IMR-90 (cell line): ENCODE measurements at regions not wholly inside any gene's neighbourhood (a gene's known extent, or its start where the extent isn't known, plus 50 kb on each side); places are given as distances from the start of the nearest gene placed in this dataset.

Experiments used
- ATAC-seq: fragments of 200-7000 bp; cut with Tn5 transposase; 2 replicates; pipeline ENCODE4 v1.9.1; 2020; ENCODE audit warnings: low read depth, mild to moderate bottlenecking, moderate library complexity
- BruUV-seq: library from RNA; stranded (reverse); fragments of 400-500 nt; replicated peaks from 2 replicates; lab custom pipeline; 2021; lab: Mats Ljungman, UMichigan
- CTCF ChIA-PET: fragments of 300-600 bp; formaldehyde crosslinking; extraction: SDS; loops from one replicate; lab custom pipeline; 2021; ENCODE audit warnings: antibody characterized with exemption; lab: Yijun Ruan, JAX
- POLR2A ChIA-PET: fragments of 300-600 bp; sonication (Branson Sonifier 250); formaldehyde crosslinking; loops from one replicate; lab custom pipeline; 2022; ENCODE audit warnings: antibody characterized with exemption; ENCODE audit not compliant: unreplicated experiment; lab: Charles Lee
- DNase-seq: peaks from one replicate; pipeline ENCODE4 v3.0.0; 2013
- H2AFZ ChIP-seq: replicated peaks from 2 replicates; pipeline ENCODE3; 2013; ENCODE audit warnings: low read length, mild to moderate bottlenecking; ENCODE audit not compliant: poor library complexity
- H2AK5ac ChIP-seq: 2 replicates; pipeline ENCODE4 v1.6.1; 2013; ENCODE audit warnings: low read depth, low read length, inconsistent platforms
- H2AK9ac ChIP-seq: replicated peaks from 2 replicates; pipeline ENCODE3; 2013; ENCODE audit warnings: mild to moderate bottlenecking, low read depth, low read length, moderate library complexity; ENCODE audit not compliant: poor library complexity
- H2BK120ac ChIP-seq: 2 replicates; pipeline ENCODE4 v1.6.1; 2013; ENCODE audit warnings: low read depth, low read length, inconsistent platforms
- H2BK15ac ChIP-seq: 3 replicates; pipeline ENCODE4 v1.6.1; 2013; ENCODE audit warnings: low read depth, low read length, inconsistent platforms
- H2BK20ac ChIP-seq: 2 replicates; pipeline ENCODE4 v1.6.1; 2013; ENCODE audit warnings: low read depth, mild to moderate bottlenecking, inconsistent platforms, low read length, moderate library complexity
- H2BK5ac ChIP-seq: 2 replicates; pipeline ENCODE4 v1.6.1; 2013; ENCODE audit warnings: mild to moderate bottlenecking, low read depth, low read length, inconsistent platforms; ENCODE audit not compliant: poor library complexity, severe bottlenecking
- H3K14ac ChIP-seq: replicated peaks from 2 replicates; pipeline ENCODE4 v1.6.1; 2013; ENCODE audit warnings: low read depth, low read length, inconsistent platforms
- H3K18ac ChIP-seq: 2 replicates; pipeline ENCODE4 v1.6.1; 2013; ENCODE audit warnings: low read depth, low read length, control low read depth
- H3K23ac ChIP-seq: 2 replicates; pipeline ENCODE4 v1.6.1; 2013; ENCODE audit warnings: low read depth, low read length, inconsistent platforms
- H3K27ac ChIP-seq: 2 replicates; pipeline ENCODE4 v1.5.1; 2013; ENCODE audit warnings: mild to moderate bottlenecking, control low read depth, low read length; ENCODE audit not compliant: insufficient read depth
- H3K27me3 ChIP-seq: 2 replicates; pipeline ENCODE4 v1.6.1; 2013; ENCODE audit warnings: low read length; ENCODE audit not compliant: control insufficient read depth, insufficient read depth
- H3K36me3 ChIP-seq: 2 replicates; pipeline ENCODE4 v1.6.1; 2013; ENCODE audit warnings: low read length, mixed read lengths; ENCODE audit not compliant: control insufficient read depth, insufficient read depth
- H3K4ac ChIP-seq: 2 replicates; pipeline ENCODE4 v1.6.1; 2013; ENCODE audit warnings: low read depth, low read length, inconsistent platforms
- H3K4me1 ChIP-seq: 2 replicates; pipeline ENCODE4 v1.6.1; 2013; ENCODE audit warnings: low read length, mixed read lengths; ENCODE audit not compliant: control insufficient read depth, insufficient read depth
- H3K4me2 ChIP-seq: 2 replicates; pipeline ENCODE4 v1.6.1; 2013; ENCODE audit warnings: low read depth, mild to moderate bottlenecking, control low read depth, low read length, moderate library complexity
- H3K4me3 ChIP-seq: 2 replicates; pipeline ENCODE4 v1.5.1; 2013; ENCODE audit warnings: low read depth, mild to moderate bottlenecking, control low read depth, low read length, moderate library complexity; ENCODE audit not compliant: insufficient read depth
- H3K56ac ChIP-seq: 2 replicates; pipeline ENCODE4 v1.6.1; 2013; ENCODE audit warnings: low read length, inconsistent platforms; ENCODE audit not compliant: insufficient read depth; ENCODE audit errors: extremely low read depth
- H3K79me1 ChIP-seq, 2 experiments: 2 replicates each; pipeline ENCODE4 v1.6.1; 2013; ENCODE audit warnings: low read length in 2 of 2, inconsistent platforms in 1 of 2, low read depth in 1 of 2
- H3K9ac ChIP-seq: 2 replicates; pipeline ENCODE4 v1.6.1; 2013; ENCODE audit warnings: low read depth, low read length, control low read depth
- H3K9me1 ChIP-seq: 2 replicates; pipeline ENCODE4 v1.6.1; 2013; ENCODE audit warnings: low read length, inconsistent platforms; ENCODE audit not compliant: insufficient read depth
- H3K9me3 ChIP-seq: 2 replicates; pipeline ENCODE4 v1.6.1; 2013; ENCODE audit warnings: low read length; ENCODE audit not compliant: control insufficient read depth, insufficient read depth
- H4K20me1 ChIP-seq: 2 replicates; pipeline ENCODE4 v1.6.1; 2013; ENCODE audit warnings: low read length, inconsistent platforms; ENCODE audit not compliant: insufficient read depth
- H4K5ac ChIP-seq: 2 replicates; pipeline ENCODE4 v1.6.1; 2013; ENCODE audit warnings: mild to moderate bottlenecking, low read depth, low read length, control low read depth
- H4K8ac ChIP-seq, 2 experiments: 2 replicates each; pipeline ENCODE4 v1.6.1; 2013; ENCODE audit warnings: low read depth in 2 of 2, low read length in 2 of 2, control low read depth in 1 of 2, inconsistent platforms in 1 of 2
- H4K91ac ChIP-seq: 2 replicates; pipeline ENCODE4 v1.6.1; 2013; ENCODE audit warnings: low read depth, low read length, inconsistent platforms; ENCODE audit not compliant: insufficient read depth
- BHLHE40 ChIP-seq: fragments of 150-350 bp; IDR thresholded peaks from 2 replicates; pipeline ENCODE4 v1.6.1; 2016; ENCODE audit warnings: mild to moderate bottlenecking, low read depth, low read length
- CEBPB ChIP-seq: IDR thresholded peaks from 2 replicates; pipeline ENCODE4 v1.6.1; 2012; ENCODE audit warnings: low read depth, low read length, improper control_type of control experiment
- CHD1 ChIP-seq: IDR thresholded peaks from 2 replicates; pipeline ENCODE4 v1.6.1; 2012; ENCODE audit warnings: low read depth, low read length, improper control_type of control experiment
- CTCF ChIP-seq: conservative IDR thresholded peaks from 2 replicates; pipeline ENCODE4 v1.5.1; 2012; ENCODE audit warnings: mild to moderate bottlenecking, low read depth, low read length, improper control_type of control experiment
- ELK1 ChIP-seq: fragments of 150-350 bp; IDR thresholded peaks from 2 replicates; pipeline ENCODE4 v1.6.1; 2016; ENCODE audit warnings: low read depth, mild to moderate bottlenecking, low read length, moderate library complexity, borderline replicate concordance
- MAFK ChIP-seq: IDR thresholded peaks from 2 replicates; pipeline ENCODE4 v1.6.1; 2012; ENCODE audit warnings: low read depth, low read length, improper control_type of control experiment
- MAZ ChIP-seq: IDR thresholded peaks from 2 replicates; pipeline ENCODE4 v1.6.1; 2012; ENCODE audit warnings: low read depth, mild to moderate bottlenecking, low read length, improper control_type of control experiment, moderate library complexity, borderline replicate concordance
- MXI1 ChIP-seq: IDR thresholded peaks from 2 replicates; pipeline ENCODE4 v1.6.1; 2012; ENCODE audit warnings: low read depth, mild to moderate bottlenecking, low read length, moderate library complexity, borderline replicate concordance
- POLR2A ChIP-seq: IDR thresholded peaks from 2 replicates; pipeline ENCODE4 v1.6.1; 2012; ENCODE audit warnings: mild to moderate bottlenecking, low read depth, low read length
- SMC3 ChIP-seq: fragments of 150-350 bp; IDR thresholded peaks from 2 replicates; pipeline ENCODE4 v1.6.1; 2016; ENCODE audit warnings: low read depth, mild to moderate bottlenecking, antibody characterized with exemption, low read length, moderate library complexity
- WGBS, 2 experiments: methylation state at CpG; one replicate each; pipeline versions ENCODE4 v1.1.5 to v1.1.7; 2013; ENCODE audit warnings: missing lambda C conversion rate in 2 of 2; ENCODE audit not compliant: insufficient read length in 1 of 2; ENCODE audit errors: extremely low coverage in 2 of 2; 5-methylcytosine and 5-hydroxymethylcytosine counted together
- dilution Hi-C: fragments of 300-500 bp; cut with HindIII; formaldehyde crosslinking; loops from one replicate; pipeline ENCODE4 v1.14.3; 2018; ENCODE audit warnings: low sequenced_read_pairs; ENCODE audit not compliant: unreplicated experiment
- in situ Hi-C: fragments of 300-500 bp; cut with MboI; formaldehyde crosslinking; loops from 3 replicates; pipeline ENCODE4 v1.14.3; 2019; ENCODE audit warnings: low sequenced_read_pairs, inconsistent platforms, mixed read lengths
- intact Hi-C: fragments of 100-400 bp; cut with micrococcal nuclease; formaldehyde crosslinking; loops from 2 replicates; pipeline ENCODE4 v1.10.0; 2022

GRCh38 chr2:194060269-194060668, 1596.8 kb upstream of the SLC39A10 start:
- no peak overlapping the region for H2BK15ac ChIP-seq
- H2AK5ac ChIP-seq = no peak overlapping the region
- no peak for TF ChIP-seq POLR2A
- TF ChIP-seq SMC3 = no peak
- no peak for TF ChIP-seq BHLHE40
- TF ChIP-seq CHD1 = no peak
- TF ChIP-seq CEBPB = no peak
- TF ChIP-seq ELK1 = no peak
- TF ChIP-seq MXI1 = no peak
- no peak for TF ChIP-seq MAFK
- no peak for TF ChIP-seq CTCF
- no peak for TF ChIP-seq MAZ
- no peak overlapping the region for H3K4ac ChIP-seq
- dilution Hi-C loops (no loop called here), in situ Hi-C loops (no loop called here), intact Hi-C loops (no loop called here)
- no peaks in the 10 kb centered on the region for H3K27me3 ChIP-seq
- no peak overlapping the region for H3K23ac ChIP-seq
- CTCF ChIA-PET = no interaction called here
- DNase-seq = no peak
- H4K91ac ChIP-seq = no peak overlapping the region
- no peak for ATAC-seq
- no peak overlapping the region for H3K4me2 ChIP-seq
- H4K5ac ChIP-seq = no peak overlapping the region
- H2AFZ ChIP-seq = no peak overlapping the region
- no peak overlapping the region for H2BK120ac ChIP-seq
- no peak overlapping the region for H4K8ac ChIP-seq
- H3K9me1 ChIP-seq = no peaks in the 10 kb centered on the region
- no peak overlapping the region for H3K9ac ChIP-seq
- no peak overlapping the region for H3K14ac ChIP-seq
- no peak overlapping the region for H2BK5ac ChIP-seq
- no peaks in the 10 kb centered on the region for H3K4me1 ChIP-seq
- POLR2A ChIA-PET = no interaction called here
- H2BK20ac ChIP-seq = no peak overlapping the region
- WGBS, 2 experiments = 33% methylated on average over 1 of the region's 3 CpGs; no CpG with 5 or more reads in 1 of the 2 experiments
- H3K18ac ChIP-seq = no peak overlapping the region
- H3K9me3 ChIP-seq = peaks cover 4% of the 10 kb centered on the region
- no peaks in the 10 kb centered on the region for H3K79me1 ChIP-seq
- H3K4me3 ChIP-seq = no peak overlapping the region
- H3K27ac ChIP-seq = no peak overlapping the region
- no peaks in the 10 kb centered on the region for H3K36me3 ChIP-seq
- no TSS peak for BruUV-seq
- no peak overlapping the region for H3K56ac ChIP-seq
- no peak overlapping the region for H2AK9ac ChIP-seq
- H4K20me1 ChIP-seq = no peaks in the 10 kb centered on the region
